GM21717 (cell line): ENCODE measurements at regions not wholly inside any gene's neighbourhood (a gene's known extent, or its start where the extent isn't known, plus 50 kb on each side); places are given as distances from the start of the nearest gene placed in this dataset.

ENCODE experiments used
- ATAC-seq: cut with Tn5 transposase; IDR thresholded peaks from one replicate; pipeline ENCODE4 v1.9.1; 2021; ENCODE audit warnings: mild to moderate bottlenecking, moderate library complexity; ENCODE audit not compliant: unreplicated experiment

GRCh38 chr12:91608542-91608941 is 425.9 kb upstream of the DCN start:
- ATAC-seq, result no peak

- ATAC-seq, result no peak
Observed at GRCh38 chr12:91606662-91607377, 424.2 kb upstream of the DCN start.

DNA sequence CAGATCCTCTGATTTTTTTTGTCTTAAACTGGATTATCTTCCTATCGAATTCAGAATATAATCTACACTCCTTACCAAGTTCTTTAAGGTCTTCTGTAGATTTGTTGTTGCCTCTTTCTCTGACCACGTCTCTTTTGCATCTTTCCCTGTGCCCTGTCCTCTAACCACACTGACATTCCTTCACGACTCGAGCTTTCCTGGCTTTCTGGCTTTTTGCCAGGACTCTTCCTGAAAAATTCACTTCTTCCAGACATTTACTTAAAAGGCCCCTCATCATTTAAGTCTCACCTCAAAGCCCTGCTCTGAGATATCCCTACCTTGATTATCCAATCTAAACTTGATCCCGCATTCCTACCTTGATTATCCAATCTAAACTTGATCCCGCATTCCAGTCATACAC is 422.3 kb upstream of the DCN start:
- ATAC-seq, result no peak

- ATAC-seq, result no peak
Observed at GRCh38 chr12:91603060-91603459, 420.4 kb upstream of the DCN start.

- no peak for ATAC-seq
Observed at GRCh38 chr12:91601054-91601453, 418.4 kb upstream of the DCN start.

GRCh38 chr12:91594715-91595114 is 412.1 kb upstream of the DCN start:
- ATAC-seq, result no peak

GRCh38 chr12:91591639-91591987 is 409.0 kb upstream of the DCN start:
- ATAC-seq, result no peak

DNA sequence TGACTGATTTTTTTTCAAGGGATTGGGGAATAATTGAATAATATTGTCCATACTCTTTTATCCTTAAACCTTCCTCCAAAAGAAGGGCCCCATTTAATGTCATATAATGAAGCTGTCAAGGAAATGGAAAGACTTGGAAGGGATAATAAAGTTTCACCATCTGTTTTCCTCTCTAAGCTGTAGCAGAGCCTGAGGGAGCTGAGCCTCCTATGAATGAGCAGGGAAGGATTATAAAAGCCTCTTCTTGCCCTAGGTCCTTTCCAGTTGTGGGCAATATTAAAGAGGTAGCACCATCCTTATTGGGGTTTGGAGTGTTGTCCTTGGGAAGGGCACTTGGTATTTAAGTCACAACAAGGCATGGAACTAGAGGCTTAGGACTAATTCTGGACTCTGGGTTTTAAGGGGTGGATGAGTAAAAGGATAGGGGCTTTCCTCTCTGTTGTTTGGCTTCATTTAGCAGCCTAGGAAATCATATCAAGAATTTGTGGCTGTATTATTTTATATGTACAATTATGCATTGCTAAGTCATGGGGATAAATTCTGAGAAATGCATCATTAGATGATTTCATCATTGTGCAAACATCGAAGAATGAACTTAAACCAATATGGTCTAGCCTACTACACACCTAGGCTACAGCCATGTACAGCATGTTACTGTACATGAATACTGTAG is 408.5 kb upstream of the DCN start:
- ATAC-seq, result no peak

- ATAC-seq, result no peak
Observed at GRCh38 chr12:91588874-91589454, 406.3 kb upstream of the DCN start.

- no peak for ATAC-seq
Observed at GRCh38 chr12:91586015-91586414, 403.4 kb upstream of the DCN start.

- no peak for ATAC-seq
Observed at GRCh38 chr12:91582811-91583210, 400.2 kb upstream of the DCN start.

- no peak for ATAC-seq
Observed at GRCh38 chr12:91579516-91580263, 397.1 kb upstream of the DCN start.

- peak; percentile 77 for ATAC-seq
Observed at GRCh38 chr12:91577586-91578539, 395.2 kb upstream of the DCN start.

GRCh38 chr12:91576432-91576831 is 393.8 kb upstream of the DCN start:
- ATAC-seq, result no peak

- no peak for ATAC-seq
Observed at GRCh38 chr12:91575630-91576029, 393.0 kb upstream of the DCN start.

DNA sequence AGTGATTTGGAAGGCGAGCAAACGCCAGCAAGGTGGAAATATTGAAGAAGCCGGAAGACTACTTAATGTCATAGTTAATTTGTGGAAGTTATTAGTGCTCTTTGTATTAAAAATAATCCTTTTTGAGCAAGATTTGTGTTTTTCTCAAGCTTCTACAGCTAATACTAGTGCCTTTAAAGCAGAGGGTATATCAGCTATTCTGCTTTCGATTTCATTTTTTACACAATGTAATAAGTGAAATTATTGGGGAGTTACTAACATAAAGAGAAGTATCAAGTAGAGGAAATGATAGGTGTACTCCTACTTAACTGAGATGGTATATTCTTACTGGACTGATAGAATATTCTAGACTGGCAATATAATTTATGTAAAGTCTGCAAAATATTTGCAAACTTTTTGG is 392.4 kb upstream of the DCN start:
- no peak for ATAC-seq

DNA sequence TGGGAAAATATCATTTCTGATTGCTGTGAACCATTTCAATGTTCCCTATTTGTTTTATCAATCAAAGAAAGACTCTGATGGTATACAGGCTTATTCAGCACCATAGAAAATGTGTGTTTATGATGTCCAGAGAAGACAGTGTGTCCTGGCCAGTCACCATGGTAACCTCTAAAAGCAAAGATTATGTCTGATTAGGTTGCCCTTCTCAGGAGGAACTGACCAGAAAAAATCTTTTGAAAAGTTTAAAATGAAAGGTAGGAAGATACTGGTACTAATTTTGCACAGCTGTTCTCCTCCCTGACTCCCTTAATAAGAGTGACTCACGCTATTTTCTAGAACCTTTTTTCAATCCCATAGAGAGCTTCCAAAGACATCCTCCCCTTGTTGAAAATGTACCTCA is 391.8 kb upstream of the DCN start:
- ATAC-seq, result no peak

DNA sequence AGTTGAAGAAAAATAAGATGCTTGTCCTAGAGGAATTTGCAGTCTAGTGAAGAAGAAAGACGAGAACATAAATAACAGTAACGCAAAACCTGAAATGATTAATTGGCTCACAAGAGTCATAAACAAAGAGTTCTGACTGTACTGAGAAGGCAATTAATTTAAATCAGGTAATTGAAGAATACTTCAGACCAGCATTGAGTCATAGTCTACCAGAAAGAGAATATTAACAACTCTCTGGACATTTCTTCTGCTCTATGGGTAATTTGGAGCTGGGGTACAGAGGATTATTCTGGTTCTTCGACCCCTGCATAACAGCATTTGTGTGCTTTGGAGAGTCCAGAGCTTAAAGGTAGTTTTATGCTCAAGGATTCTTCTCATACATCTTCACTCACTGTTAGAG is 390.3 kb upstream of the DCN start:
- no peak for ATAC-seq

GRCh38 chr12:91567100-91567485 is 384.5 kb upstream of the DCN start:
- no peak for ATAC-seq

DNA sequence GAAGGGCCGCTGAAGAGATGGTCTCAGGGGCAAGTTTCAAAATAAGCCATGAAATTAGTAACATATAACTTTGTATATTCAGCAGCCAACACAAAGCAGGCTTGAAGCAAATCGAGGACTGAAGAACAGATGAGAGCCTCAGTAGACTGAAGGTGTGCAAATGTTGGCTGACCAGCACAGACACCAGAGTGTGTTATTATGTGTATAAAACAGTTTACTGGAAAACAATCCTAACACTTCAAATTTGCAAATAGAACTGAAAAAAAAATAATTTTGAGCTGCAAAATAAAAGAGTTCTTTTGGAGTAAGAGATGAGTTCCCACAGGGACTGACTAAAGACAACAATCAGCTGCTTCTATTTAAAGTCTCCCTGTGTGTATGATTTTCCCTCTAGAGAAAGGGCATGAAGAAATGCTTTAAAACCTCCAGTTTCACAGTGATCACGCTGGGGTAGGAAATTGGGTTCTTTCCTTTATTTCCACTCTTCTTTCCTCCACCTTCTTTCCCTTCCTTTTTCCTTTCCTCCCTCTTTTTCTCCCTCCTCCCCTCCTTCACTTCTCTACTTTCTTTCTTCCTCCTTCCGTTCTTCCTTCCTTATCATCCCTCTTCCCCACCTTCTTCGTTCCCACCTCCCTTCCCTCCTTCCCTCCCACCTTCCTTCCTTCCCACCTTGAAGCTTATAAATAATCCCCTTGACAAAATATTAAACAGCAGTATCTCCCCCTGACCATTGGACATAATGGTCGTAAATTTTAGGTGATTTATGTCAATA is 383.9 kb upstream of the DCN start:
- ATAC-seq, result no peak
